ENCODE measurements at regions not wholly inside any gene's neighbourhood (a gene's known extent, or its start where the extent isn't known, plus 50 kb on each side); places are given as distances from the start of the nearest gene placed in this dataset.

- 89 to 90% methylated on average over 22 to 27 of the region's 27 CpGs for WGBS, 2 experiments (ENCODE audit: insufficient coverage in 2 of 2)
- no peak overlapping the region for H3K27ac ChIP-seq (ENCODE audit: low read depth, low read length, severe bottlenecking)
These were observed 380.7 kb downstream of the MN1 start for GRCh38 chr22:27420817-27421361.

GRCh38 chr22:27422442-27422841 is 379.1 kb downstream of the MN1 start:
- Histone ChIP-seq H3K9me3 (ENCODE audit: control insufficient read depth, low read length) (peaks cover 5% of the 10 kb centered on the region), H3K4me1 (ENCODE audit: control insufficient read depth, insufficient read depth, low read length, poor library complexity, severe bottlenecking) (no peaks in the 10 kb centered on the region), H3K4me3 (ENCODE audit: extremely low read depth, insufficient read depth, low read length, poor library complexity, severe bottlenecking) (no peak overlapping the region), H3K27ac (ENCODE audit: low read depth, low read length, severe bottlenecking) (no peak overlapping the region), H3K36me3 (ENCODE audit: control insufficient read depth, insufficient read depth, low read length) (no peaks in the 10 kb centered on the region)

More at GRCh38 chr22:27420817-27421361, 380.7 kb downstream of the MN1 start:
- H3K36me3 ChIP-seq (ENCODE audit: control insufficient read depth, insufficient read depth, low read length) = no peaks in the 10 kb centered on the region
- H3K9me3 ChIP-seq (ENCODE audit: control insufficient read depth, low read length) = peaks cover 3% of the 10 kb centered on the region
- no peak overlapping the region for H3K4me3 ChIP-seq (ENCODE audit: extremely low read depth, insufficient read depth, low read length, poor library complexity, severe bottlenecking)
- peaks cover 9% of the 10 kb centered on the region for H3K4me1 ChIP-seq (ENCODE audit: control insufficient read depth, insufficient read depth, low read length, poor library complexity, severe bottlenecking)

GRCh38 chr22:27424319-27424718 is 377.2 kb downstream of the MN1 start:
- Histone ChIP-seq H3K27ac (ENCODE audit: low read depth, low read length, severe bottlenecking) (no peak overlapping the region), H3K4me1 (ENCODE audit: control insufficient read depth, insufficient read depth, low read length, poor library complexity, severe bottlenecking) (no peaks in the 10 kb centered on the region), H3K4me3 (ENCODE audit: extremely low read depth, insufficient read depth, low read length, poor library complexity, severe bottlenecking) (no peak overlapping the region), H3K9me3 (ENCODE audit: control insufficient read depth, low read length) (peaks cover 9% of the 10 kb centered on the region), H3K36me3 (ENCODE audit: control insufficient read depth, insufficient read depth, low read length) (no peaks in the 10 kb centered on the region)

GRCh38 chr22:27429476-27429875 is 372.1 kb downstream of the MN1 start:
- Histone ChIP-seq H3K27ac (ENCODE audit: low read depth, low read length, severe bottlenecking) (no peak overlapping the region), H3K4me3 (ENCODE audit: extremely low read depth, insufficient read depth, low read length, poor library complexity, severe bottlenecking) (no peak overlapping the region), H3K9me3 (ENCODE audit: control insufficient read depth, low read length) (peaks cover 20% of the 10 kb centered on the region), H3K36me3 (ENCODE audit: control insufficient read depth, insufficient read depth, low read length) (no peaks in the 10 kb centered on the region), H3K4me1 (ENCODE audit: control insufficient read depth, insufficient read depth, low read length, poor library complexity, severe bottlenecking) (peaks cover 12% of the 10 kb centered on the region)
- 94 to 98% methylated on average over 10 of the region's 10 CpGs for WGBS, 2 experiments (ENCODE audit: insufficient coverage in 2 of 2)

- 63 to 68% methylated on average over 6 of the region's 7 CpGs for WGBS, 2 experiments (ENCODE audit: insufficient coverage in 2 of 2)
- Histone ChIP-seq H3K9me3 (ENCODE audit: control insufficient read depth, low read length) (peaks cover 16% of the 10 kb centered on the region), H3K27ac (ENCODE audit: low read depth, low read length, severe bottlenecking) (no peak overlapping the region), H3K4me1 (ENCODE audit: control insufficient read depth, insufficient read depth, low read length, poor library complexity, severe bottlenecking) (peaks cover 20% of the 10 kb centered on the region), H3K4me3 (ENCODE audit: extremely low read depth, insufficient read depth, low read length, poor library complexity, severe bottlenecking) (no peak overlapping the region), H3K36me3 (ENCODE audit: control insufficient read depth, insufficient read depth, low read length) (no peaks in the 10 kb centered on the region)
These were observed 370.5 kb downstream of the MN1 start for GRCh38 chr22:27431081-27431480.

GRCh38 chr22:27431896-27432295 is 369.7 kb downstream of the MN1 start:
- Histone ChIP-seq H3K4me1 (ENCODE audit: control insufficient read depth, insufficient read depth, low read length, poor library complexity, severe bottlenecking) (peaks cover 20% of the 10 kb centered on the region), H3K27ac (ENCODE audit: low read depth, low read length, severe bottlenecking) (no peak overlapping the region), H3K36me3 (ENCODE audit: control insufficient read depth, insufficient read depth, low read length) (no peaks in the 10 kb centered on the region), H3K4me3 (ENCODE audit: extremely low read depth, insufficient read depth, low read length, poor library complexity, severe bottlenecking) (no peak overlapping the region), H3K9me3 (ENCODE audit: control insufficient read depth, low read length) (peaks cover 16% of the 10 kb centered on the region)
- WGBS, 2 experiments (ENCODE audit: insufficient coverage in 2 of 2) = 86 to 89% methylated on average over 4 of the region's 4 CpGs

- 91 to 100% methylated on average over 1 of the region's 1 CpG for WGBS, 2 experiments (ENCODE audit: insufficient coverage in 2 of 2)
- H3K36me3 ChIP-seq (ENCODE audit: control insufficient read depth, insufficient read depth, low read length) = no peaks in the 10 kb centered on the region
- H3K4me1 ChIP-seq (ENCODE audit: control insufficient read depth, insufficient read depth, low read length, poor library complexity, severe bottlenecking) = peaks cover 20% of the 10 kb centered on the region
- H3K9me3 ChIP-seq (ENCODE audit: control insufficient read depth, low read length) = peaks cover 11% of the 10 kb centered on the region
- H3K27ac ChIP-seq (ENCODE audit: low read depth, low read length, severe bottlenecking) = no peak overlapping the region
- no peak overlapping the region for H3K4me3 ChIP-seq (ENCODE audit: extremely low read depth, insufficient read depth, low read length, poor library complexity, severe bottlenecking)
These were observed 368.5 kb downstream of the MN1 start for GRCh38 chr22:27433099-27433498.

- H3K27ac ChIP-seq (ENCODE audit: low read depth, low read length, severe bottlenecking) = no peak overlapping the region
- H3K9me3 ChIP-seq (ENCODE audit: control insufficient read depth, low read length) = peaks cover 11% of the 10 kb centered on the region
- no peaks in the 10 kb centered on the region for H3K36me3 ChIP-seq (ENCODE audit: control insufficient read depth, insufficient read depth, low read length)
- peaks cover 20% of the 10 kb centered on the region for H3K4me1 ChIP-seq (ENCODE audit: control insufficient read depth, insufficient read depth, low read length, poor library complexity, severe bottlenecking)
- no peak overlapping the region for H3K4me3 ChIP-seq (ENCODE audit: extremely low read depth, insufficient read depth, low read length, poor library complexity, severe bottlenecking)
- WGBS, 2 experiments (ENCODE audit: insufficient coverage in 2 of 2) = 87 to 89% methylated on average over 7 to 9 of the region's 10 CpGs
These were observed 367.9 kb downstream of the MN1 start for GRCh38 chr22:27433585-27434190.

- H3K4me3 ChIP-seq (ENCODE audit: extremely low read depth, insufficient read depth, low read length, poor library complexity, severe bottlenecking) = no peak overlapping the region
- 90 to 94% methylated on average over 8 to 9 of the region's 10 CpGs for WGBS, 2 experiments (ENCODE audit: insufficient coverage in 2 of 2)
- peaks cover 20% of the 10 kb centered on the region for H3K4me1 ChIP-seq (ENCODE audit: control insufficient read depth, insufficient read depth, low read length, poor library complexity, severe bottlenecking)
These were observed 366.7 kb downstream of the MN1 start for GRCh38 chr22:27434898-27435297.

GRCh38 chr22:27435844-27436576 is 365.5 kb downstream of the MN1 start:
- peaks cover 11% of the 10 kb centered on the region for H3K9me3 ChIP-seq (ENCODE audit: control insufficient read depth, low read length)
- no peak overlapping the region for H3K27ac ChIP-seq (ENCODE audit: low read depth, low read length, severe bottlenecking)
- peaks cover 17% of the 10 kb centered on the region for H3K4me1 ChIP-seq (ENCODE audit: control insufficient read depth, insufficient read depth, low read length, poor library complexity, severe bottlenecking)
- H3K4me3 ChIP-seq (ENCODE audit: extremely low read depth, insufficient read depth, low read length, poor library complexity, severe bottlenecking) = no peak overlapping the region
- no peaks in the 10 kb centered on the region for H3K36me3 ChIP-seq (ENCODE audit: control insufficient read depth, insufficient read depth, low read length)
- WGBS, 2 experiments (ENCODE audit: insufficient coverage in 2 of 2) = 38 to 40% methylated on average over 10 to 14 of the region's 19 CpGs

More at GRCh38 chr22:27434898-27435297, 366.7 kb downstream of the MN1 start:
- Histone ChIP-seq H3K36me3 (ENCODE audit: control insufficient read depth, insufficient read depth, low read length) (no peaks in the 10 kb centered on the region), H3K27ac (ENCODE audit: low read depth, low read length, severe bottlenecking) (no peak overlapping the region), H3K9me3 (ENCODE audit: control insufficient read depth, low read length) (peaks cover 11% of the 10 kb centered on the region)

- Histone ChIP-seq H3K27ac (ENCODE audit: low read depth, low read length, severe bottlenecking) (no peak overlapping the region), H3K4me1 (ENCODE audit: control insufficient read depth, insufficient read depth, low read length, poor library complexity, severe bottlenecking) (peaks cover 16% of the 10 kb centered on the region), H3K36me3 (ENCODE audit: control insufficient read depth, insufficient read depth, low read length) (no peaks in the 10 kb centered on the region), H3K9me3 (ENCODE audit: control insufficient read depth, low read length) (peaks cover 11% of the 10 kb centered on the region), H3K4me3 (ENCODE audit: extremely low read depth, insufficient read depth, low read length, poor library complexity, severe bottlenecking) (no peak overlapping the region)
- whole genome bisulfite sequencing, 2 experiments (ENCODE audit: insufficient coverage in 2 of 2) = 91 to 92% methylated on average over 7 of the region's 7 CpGs
These were observed 365.0 kb downstream of the MN1 start for GRCh38 chr22:27436591-27436990.
